H1 (cell line): ENCODE measurements at regions not wholly inside any gene's neighbourhood (a gene's known extent, or its start where the extent isn't known, plus 50 kb on each side); places are given as distances from the start of the nearest gene placed in this dataset.
"Not testable (repeated sequence)": the region's sequence is repeated elsewhere in the genome, so short reads cannot be mapped to it uniquely, and the experiment has no call there.

Experiments used
- CTCF ChIA-PET: fragments of 300-600 bp; sonication (Branson Sonifier 250); formaldehyde crosslinking; loops from one replicate; lab custom pipeline; 2021; ENCODE audit not compliant: partially characterized antibody; lab: Charles Lee
- POLR2A ChIA-PET: fragments of 300-600 bp; sonication (Branson Sonifier 250); formaldehyde crosslinking; loops from one replicate; lab custom pipeline; 2021; ENCODE audit warnings: inconsistent platforms; ENCODE audit not compliant: partially characterized antibody; lab: Charles Lee
- DNase-seq, 2 experiments: peaks; one replicate each; pipeline versions ENCODE4 v3.0.0 to v3.0.0-alpha.2; 2010 to 2022; ENCODE audit warnings: low spot score in 2 of 2, low read depth in 1 of 2, mixed read lengths in 1 of 2
- FAIRE-seq: peaks from 2 replicates; lab custom pipeline; 2011; peaks lifted over from hg19 to GRCh38; lab: Jason Lieb, UNC
- H2AFZ ChIP-seq: 2 replicates; pipeline ENCODE4 v1.8.1; 2012; ENCODE audit warnings: low read length, inconsistent platforms
- H2AK5ac ChIP-seq: 2 replicates; pipeline ENCODE4 v1.6.1; 2013; ENCODE audit warnings: low read depth, low read length
- H2BK120ac ChIP-seq: replicated peaks from 2 replicates; pipeline ENCODE3; 2013; ENCODE audit warnings: low read depth, low read length, inconsistent platforms
- H2BK12ac ChIP-seq: 2 replicates; pipeline ENCODE4 v1.6.1; 2013; ENCODE audit warnings: low read depth, low read length
- H2BK15ac ChIP-seq: 2 replicates; pipeline ENCODE4 v1.6.1; 2013; ENCODE audit warnings: low read length
- H2BK20ac ChIP-seq: 2 replicates; pipeline ENCODE4 v1.6.1; 2013; ENCODE audit warnings: low read length
- H2BK5ac ChIP-seq: 2 replicates; pipeline ENCODE4 v1.6.1; 2013; ENCODE audit warnings: low read depth, low read length
- H3K14ac ChIP-seq: 2 replicates; pipeline ENCODE4 v1.6.1; 2013; ENCODE audit warnings: inconsistent platforms; ENCODE audit not compliant: insufficient read length
- H3K18ac ChIP-seq: 2 replicates; pipeline ENCODE4 v1.6.1; 2013; ENCODE audit warnings: low read length; ENCODE audit errors: extremely low read depth
- H3K23ac ChIP-seq: 2 replicates; pipeline ENCODE4 v1.6.1; 2013; ENCODE audit warnings: inconsistent platforms; ENCODE audit not compliant: insufficient read length
- H3K23me2 ChIP-seq: 2 replicates; pipeline ENCODE4 v1.6.1; 2013; ENCODE audit warnings: low read depth, low read length
- H3K27ac ChIP-seq: 2 replicates; pipeline ENCODE4 v1.6.1; 2011; ENCODE audit warnings: low read depth, low read length, inconsistent platforms
- H3K27me3 ChIP-seq, 4 experiments: replicated peaks in 1 of 4; 1 replicate in 1 of 4; 2 replicates in 3 of 4; pipeline versions ENCODE4 v1.6.1 to v1.8.1; 2011 to 2013; ENCODE audit warnings: low read length in 3 of 4, mild to moderate bottlenecking in 3 of 4, inconsistent platforms in 2 of 4, mixed read lengths in 2 of 4, moderate library complexity in 1 of 4; ENCODE audit not compliant: control insufficient read depth in 3 of 4, insufficient read depth in 3 of 4; ENCODE audit errors: extremely low read depth in 1 of 4
- H3K36me3 ChIP-seq, 4 experiments: 2 replicates each; pipeline versions ENCODE4 v1.6.1 to v1.8.1; 2011 to 2013; ENCODE audit warnings: mild to moderate bottlenecking in 4 of 4, low read length in 3 of 4, moderate library complexity in 2 of 4, control low read depth in 1 of 4, inconsistent platforms in 1 of 4; ENCODE audit not compliant: insufficient read depth in 4 of 4, control insufficient read depth in 2 of 4
- H3K4ac ChIP-seq: replicated peaks from 2 replicates; pipeline ENCODE3; 2013; ENCODE audit warnings: low read length, low read depth, mixed read lengths, inconsistent platforms; ENCODE audit not compliant: insufficient read length
- H3K4me1 ChIP-seq, 4 experiments: replicated peaks in 1 of 4; 1 replicate in 1 of 4; 2 replicates in 3 of 4; pipeline versions ENCODE4 v1.6.1 to v1.8.1; 2011 to 2013; ENCODE audit warnings: low read length in 3 of 4, inconsistent platforms in 2 of 4, mixed read lengths in 1 of 4; ENCODE audit not compliant: insufficient read depth in 4 of 4, control insufficient read depth in 3 of 4
- H3K4me2 ChIP-seq, 2 experiments: 2 replicates each; pipeline versions ENCODE4 v1.6.1 to v1.8.1; 2011 to 2013; ENCODE audit warnings: low read depth in 2 of 2, low read length in 2 of 2, control low read depth in 1 of 2, inconsistent platforms in 1 of 2, mild to moderate bottlenecking in 1 of 2; ENCODE audit not compliant: insufficient read depth in 1 of 2
- H3K4me3 ChIP-seq, 4 experiments: fragments of 200-600, 300-600 bp in 1 of 4; sonication (generic), shearing (Covaris generic), sonication (Bioruptor Twin) in 1 of 4; 2 replicates each; pipeline versions ENCODE4 v1.5.1 to v1.8.1; 2011 to 2016; ENCODE audit warnings: low read length in 4 of 4, low read depth in 3 of 4, control low read depth in 2 of 4, inconsistent platforms in 2 of 4, mild to moderate bottlenecking in 2 of 4, mixed read lengths in 1 of 4, moderate library complexity in 1 of 4; ENCODE audit not compliant: insufficient read depth in 2 of 4; ENCODE audit errors: extremely low read depth in 1 of 4
- H3K56ac ChIP-seq: replicated peaks from 2 replicates; pipeline ENCODE3; 2013; ENCODE audit warnings: low read depth, mild to moderate bottlenecking, mixed read lengths, low read length, inconsistent platforms; ENCODE audit not compliant: insufficient read length
- H3K79me1 ChIP-seq: 2 replicates; pipeline ENCODE4 v1.6.1; 2013; ENCODE audit warnings: low read depth, low read length, control low read depth
- H3K79me2 ChIP-seq, 2 experiments: 2 replicates each; pipeline versions ENCODE4 v1.6.1 to v1.8.1; 2012 to 2013; ENCODE audit warnings: low read length in 2 of 2, mild to moderate bottlenecking in 2 of 2, inconsistent platforms in 1 of 2; ENCODE audit not compliant: insufficient read depth in 2 of 2, control insufficient read depth in 1 of 2
- H3K9ac ChIP-seq, 4 experiments: replicated peaks in 1 of 4; 1 replicate in 1 of 4; 2 replicates in 3 of 4; pipeline versions ENCODE4 v1.6.1 to v1.8.1; 2011 to 2013; ENCODE audit warnings: low read depth in 3 of 4, low read length in 3 of 4, control low read depth in 2 of 4, mild to moderate bottlenecking in 2 of 4, moderate library complexity in 2 of 4, inconsistent platforms in 1 of 4; ENCODE audit errors: extremely low read depth in 1 of 4
- H3K9me3 ChIP-seq, 2 experiments: 2 replicates each; pipeline versions ENCODE4 v1.6.1 to v1.8.1; 2012 to 2013; ENCODE audit warnings: mild to moderate bottlenecking in 2 of 2, moderate library complexity in 2 of 2, control low read depth in 1 of 2, inconsistent platforms in 1 of 2, low read depth in 1 of 2, low read length in 1 of 2, mixed read lengths in 1 of 2; ENCODE audit not compliant: insufficient read depth in 2 of 2
- H4K20me1 ChIP-seq, 2 experiments: replicated peaks in 1 of 2; 2 replicates each; pipeline versions ENCODE3 to v1.8.1; 2011 to 2013; ENCODE audit warnings: inconsistent platforms in 2 of 2, low read length in 2 of 2, mild to moderate bottlenecking in 1 of 2; ENCODE audit not compliant: insufficient read depth in 2 of 2, control insufficient read depth in 1 of 2
- H4K5ac ChIP-seq: 2 replicates; pipeline ENCODE4 v1.6.1; 2013; ENCODE audit warnings: low read length, low read depth, mixed read lengths, inconsistent platforms; ENCODE audit not compliant: insufficient read length
- H4K8ac ChIP-seq: 2 replicates; pipeline ENCODE4 v1.8.0; 2013; ENCODE audit warnings: mild to moderate bottlenecking, moderate library complexity, low read length, inconsistent platforms; ENCODE audit not compliant: insufficient read depth; ENCODE audit errors: extremely low read depth
- H4K91ac ChIP-seq: replicated peaks from 2 replicates; pipeline ENCODE3; 2013; ENCODE audit warnings: low read length, mixed read lengths, inconsistent platforms; ENCODE audit not compliant: insufficient read length
- WGBS, 2 experiments: shearing (Covaris generic) in 1 of 2; methylation state at CpG; one replicate each; pipeline versions ENCODE4 v1.1.6 to v1.1.7; 2013 to 2015; ENCODE audit warnings: low lambda C conversion rate in 2 of 2, mixed read lengths in 2 of 2, inconsistent platforms in 1 of 2, low coverage in 1 of 2, missing lambda C conversion rate in 1 of 2; ENCODE audit not compliant: insufficient replicate concordance in 2 of 2, insufficient coverage in 1 of 2, insufficient read length in 1 of 2; ENCODE audit errors: extremely low coverage in 1 of 2, missing lambda C conversion rate in 1 of 2; 5-methylcytosine and 5-hydroxymethylcytosine counted together

DNA sequence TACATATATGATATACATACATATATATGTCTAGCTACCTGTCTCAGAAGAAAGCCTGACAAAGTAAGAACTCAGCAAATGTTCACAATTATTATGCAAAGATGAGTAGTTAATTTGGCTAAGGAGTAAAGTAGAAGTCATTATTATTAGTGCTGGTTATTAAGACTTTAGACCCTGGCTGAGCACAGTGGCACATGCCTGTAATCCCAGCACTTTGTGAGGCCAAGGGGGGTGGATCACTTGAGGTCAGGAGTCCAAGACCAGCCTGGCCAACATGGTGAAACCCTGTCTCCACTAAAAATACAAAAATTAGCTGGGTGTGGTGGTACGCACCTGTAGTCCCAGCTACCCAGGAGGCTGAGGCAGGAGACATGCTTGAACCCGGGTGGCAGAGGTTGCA, 71.8 kb upstream of the MELK start:
- not testable (repeated sequence) for H4K91ac ChIP-seq, H3K27ac ChIP-seq, H2AFZ ChIP-seq, H2BK12ac ChIP-seq, H3K4me2 ChIP-seq, H2BK20ac ChIP-seq, FAIRE-seq, H2BK5ac ChIP-seq, H2BK120ac ChIP-seq, H3K9me3 ChIP-seq, H3K4me1 ChIP-seq, H3K14ac ChIP-seq, H3K4ac ChIP-seq, H2AK5ac ChIP-seq, H3K23me2 ChIP-seq, H3K36me3 ChIP-seq, H3K56ac ChIP-seq, DNase-seq, H3K18ac ChIP-seq, H3K79me1 ChIP-seq, H2BK15ac ChIP-seq, H4K8ac ChIP-seq, H4K5ac ChIP-seq, H4K20me1 ChIP-seq, H3K23ac ChIP-seq, H3K27me3 ChIP-seq, H3K79me2 ChIP-seq, H3K4me3 ChIP-seq, H3K9ac ChIP-seq
- WGBS, 2 experiments, result 89% methylated on average over 2 of the region's 2 CpGs; no CpG with 5 or more reads in 1 of the 2 experiments
- CTCF ChIA-PET, result interaction anchor here (2.4 kb wide), 1 partner anchor 94 kb away, joined by 8 read pairs; no protein-coding TSS in a partner anchor
- POLR2A ChIA-PET, result interaction anchor here (2.1 kb wide), 1 partner anchor 14 kb away, joined by 6 read pairs; no protein-coding TSS in a partner anchor
